Suprapubic skin (tissue), 4 donors: ENCODE measurements at regions not wholly inside any gene's neighbourhood (a gene's known extent, or its start where the extent isn't known, plus 50 kb on each side); places are given as distances from the start of the nearest gene placed in this dataset.

ENCODE experiments used
- DNase-seq, 2 donors: peaks; one replicate each; pipeline ENCODE4 v3.0.0-alpha.2; 2019; ENCODE audit warnings: low spot score in 2 of 2
- H3K27ac ChIP-seq: fragments of 200-600 bp; sonication (generic); one replicate; pipeline ENCODE4 v1.5.1; 2019
- H3K27me3 ChIP-seq: fragments of 200-600 bp; sonication (generic); one replicate; pipeline ENCODE4 v1.5.1; 2019
- H3K36me3 ChIP-seq: fragments of 200-600 bp; sonication (generic); one replicate; pipeline ENCODE4 v1.5.1; 2019
- H3K4me1 ChIP-seq: fragments of 200-600 bp; sonication (generic); one replicate; pipeline ENCODE4 v1.5.1; 2019
- H3K4me3 ChIP-seq: fragments of 200-600 bp; sonication (generic); one replicate; pipeline ENCODE4 v1.5.1; 2019; ENCODE audit warnings: mild to moderate bottlenecking
- H3K9me3 ChIP-seq: fragments of 200-600 bp; sonication (generic); one replicate; pipeline ENCODE4 v1.5.1; 2019
- EP300 ChIP-seq: sonication (generic); formaldehyde crosslinking; IDR thresholded peaks from one replicate; pipeline ENCODE4 v1.6.1; 2017; ENCODE audit warnings: antibody characterized with exemption
- POLR2A ChIP-seq, 2 donors: fragments of 450-650 bp; IDR thresholded peaks; one replicate each; pipeline ENCODE4 v1.6.1; 2017; ENCODE audit warnings: antibody characterized with exemption in 2 of 2, mild to moderate bottlenecking in 2 of 2, moderate library complexity in 2 of 2
- POLR2AphosphoS5 ChIP-seq, 3 donors: sonication (generic); formaldehyde crosslinking; IDR thresholded peaks; one replicate each; pipeline ENCODE4 v1.6.1; 2017; ENCODE audit warnings: antibody characterized with exemption in 3 of 3
- WGBS: methylation state at CpG from one replicate; pipeline ENCODE4 v1.1.5; 2018; 5-methylcytosine and 5-hydroxymethylcytosine counted together
- TF ChIP-seq, protein P1 (sequence below), 2 donors: fragments of 200-600 bp in 1 of 2; fragments of 450-650 bp in 1 of 2; sonication (generic) in 1 of 2; IDR thresholded peaks; one replicate each; pipeline ENCODE4 v1.5.1; 2016 to 2019; ENCODE audit warnings: antibody characterized with exemption in 2 of 2, mild to moderate bottlenecking in 1 of 2, moderate library complexity in 1 of 2

DNA sequence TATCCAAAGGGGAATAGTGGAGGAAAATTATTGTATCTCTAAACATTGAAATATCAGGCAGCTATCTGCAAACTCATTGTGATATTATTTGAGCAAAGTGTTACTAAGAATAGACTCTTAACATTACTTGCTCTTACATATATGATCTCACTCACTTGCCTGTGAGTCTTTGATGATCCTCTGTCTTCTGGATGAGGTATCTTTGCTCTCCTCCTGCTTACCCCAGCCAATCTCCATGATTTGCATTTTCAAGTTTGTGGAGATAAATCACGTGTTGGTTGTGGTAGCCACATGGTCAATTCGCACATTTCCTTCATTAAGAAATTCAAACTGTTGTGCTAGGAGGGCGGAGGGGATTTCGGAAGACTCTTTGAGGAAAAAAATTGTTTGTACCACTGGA lies 169.9 kb upstream of the S100G start:
- DNase-seq, result no peak
- H3K4me1 ChIP-seq, result no peaks in the 10 kb centered on the region
- H3K9me3 ChIP-seq, result no peaks in the 10 kb centered on the region
- 90% methylated on average over 4 of the region's 4 CpGs for WGBS
- TF ChIP-seq POLR2AphosphoS5 (IDR thresholded peaks at IDR 0.05) (no peak), EP300 (no peak), POLR2A (IDR thresholded peaks at IDR 0.05) (no peak)
- TF ChIP-seq, protein P1, sequence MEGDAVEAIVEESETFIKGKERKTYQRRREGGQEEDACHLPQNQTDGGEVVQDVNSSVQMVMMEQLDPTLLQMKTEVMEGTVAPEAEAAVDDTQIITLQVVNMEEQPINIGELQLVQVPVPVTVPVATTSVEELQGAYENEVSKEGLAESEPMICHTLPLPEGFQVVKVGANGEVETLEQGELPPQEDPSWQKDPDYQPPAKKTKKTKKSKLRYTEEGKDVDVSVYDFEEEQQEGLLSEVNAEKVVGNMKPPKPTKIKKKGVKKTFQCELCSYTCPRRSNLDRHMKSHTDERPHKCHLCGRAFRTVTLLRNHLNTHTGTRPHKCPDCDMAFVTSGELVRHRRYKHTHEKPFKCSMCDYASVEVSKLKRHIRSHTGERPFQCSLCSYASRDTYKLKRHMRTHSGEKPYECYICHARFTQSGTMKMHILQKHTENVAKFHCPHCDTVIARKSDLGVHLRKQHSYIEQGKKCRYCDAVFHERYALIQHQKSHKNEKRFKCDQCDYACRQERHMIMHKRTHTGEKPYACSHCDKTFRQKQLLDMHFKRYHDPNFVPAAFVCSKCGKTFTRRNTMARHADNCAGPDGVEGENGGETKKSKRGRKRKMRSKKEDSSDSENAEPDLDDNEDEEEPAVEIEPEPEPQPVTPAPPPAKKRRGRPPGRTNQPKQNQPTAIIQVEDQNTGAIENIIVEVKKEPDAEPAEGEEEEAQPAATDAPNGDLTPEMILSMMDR (IDR thresholded peaks at IDR 0.05), result no peak
- no peak overlapping the region for H3K4me3 ChIP-seq
- no peaks in the 10 kb centered on the region for H3K27me3 ChIP-seq
- no peaks in the 10 kb centered on the region for H3K36me3 ChIP-seq
- H3K27ac ChIP-seq, result no peak overlapping the region

- no peaks in the 10 kb centered on the region for H3K27me3 ChIP-seq
- H3K9me3 ChIP-seq, result no peaks in the 10 kb centered on the region
- H3K27ac ChIP-seq, result no peak overlapping the region
- H3K36me3 ChIP-seq, result no peaks in the 10 kb centered on the region
- TF ChIP-seq POLR2A (IDR thresholded peaks at IDR 0.05) (no peak), EP300 (no peak), POLR2AphosphoS5 (IDR thresholded peaks at IDR 0.05) (no peak)
- TF ChIP-seq, protein P1 (IDR thresholded peaks at IDR 0.05), result no peak
- no peak for DNase-seq
- no peaks in the 10 kb centered on the region for H3K4me1 ChIP-seq
- no peak overlapping the region for H3K4me3 ChIP-seq
Measured at GRCh38 chrX:16484338-16484737, 165.6 kb upstream of the S100G start.

DNA sequence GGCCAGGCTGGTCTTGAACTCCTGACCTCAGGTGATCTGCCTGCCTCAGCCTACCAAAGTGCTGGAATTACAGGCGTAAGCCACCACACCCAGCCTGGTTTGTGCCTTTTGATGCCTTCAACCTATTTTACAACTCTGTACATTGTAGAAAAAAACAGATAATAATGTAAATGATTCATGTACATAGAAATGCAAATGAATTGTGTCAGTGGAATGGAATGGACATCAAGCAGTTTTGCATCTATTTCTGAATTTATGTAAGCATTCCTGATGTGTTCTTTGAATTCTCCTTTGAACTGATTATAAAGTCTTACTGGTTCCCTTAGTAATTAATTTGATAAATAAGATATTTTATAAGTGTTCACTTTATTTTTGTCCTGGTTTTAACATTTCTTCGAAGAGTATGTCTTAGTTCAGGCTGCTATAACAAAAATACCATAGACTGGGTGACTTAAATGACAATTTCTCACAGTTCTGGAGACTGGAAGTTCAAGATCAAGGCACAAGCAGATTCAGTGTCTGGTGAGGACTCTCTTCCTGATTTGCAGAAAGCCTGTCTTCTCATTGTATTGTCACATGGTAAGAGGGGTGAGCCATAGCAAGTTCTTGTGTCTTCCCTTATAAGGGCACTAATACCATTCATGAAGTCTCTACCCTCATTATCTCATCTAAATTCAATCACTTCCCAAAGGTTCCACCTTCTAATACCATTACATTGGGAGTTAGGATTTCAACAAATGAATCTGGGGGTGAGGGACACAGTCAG lies 162.2 kb upstream of the S100G start:
- H3K4me1 ChIP-seq, result no peaks in the 10 kb centered on the region
- no peaks in the 10 kb centered on the region for H3K27me3 ChIP-seq
- TF ChIP-seq POLR2A (IDR thresholded peaks at IDR 0.05), result no peak
- TF ChIP-seq, protein P1 (IDR thresholded peaks at IDR 0.05), result no peak
- no peak for TF ChIP-seq EP300
- TF ChIP-seq POLR2AphosphoS5 (IDR thresholded peaks at IDR 0.05), result no peak
- H3K27ac ChIP-seq, result no peak overlapping the region
- H3K36me3 ChIP-seq, result no peaks in the 10 kb centered on the region
- 86% methylated on average over 2 of the region's 2 CpGs for WGBS
- no peaks in the 10 kb centered on the region for H3K9me3 ChIP-seq
- no peak overlapping the region for H3K4me3 ChIP-seq
- DNase-seq, result no peak

GRCh38 chrX:16488959-16489358 lies 161.0 kb upstream of the S100G start:
- Histone ChIP-seq H3K27ac (no peak overlapping the region), H3K4me3 (no peak overlapping the region), H3K4me1 (no peaks in the 10 kb centered on the region), H3K36me3 (no peaks in the 10 kb centered on the region), H3K27me3 (no peaks in the 10 kb centered on the region), H3K9me3 (no peaks in the 10 kb centered on the region)
- no peak for DNase-seq
- whole genome bisulfite sequencing, result 89% methylated on average over 3 of the region's 3 CpGs
- TF ChIP-seq POLR2AphosphoS5 (IDR thresholded peaks at IDR 0.05) (no peak), POLR2A (IDR thresholded peaks at IDR 0.05) (no peak), EP300 (no peak)
- TF ChIP-seq, protein P1 (IDR thresholded peaks at IDR 0.05), result no peak

- DNase-seq, result no peak
- TF ChIP-seq POLR2AphosphoS5 (IDR thresholded peaks at IDR 0.05), result no peak
- no peak for TF ChIP-seq POLR2A (IDR thresholded peaks at IDR 0.05)
- TF ChIP-seq, protein P1 (IDR thresholded peaks at IDR 0.05), result no peak
- TF ChIP-seq EP300, result no peak
- no peaks in the 10 kb centered on the region for H3K4me1 ChIP-seq
- no peak overlapping the region for H3K4me3 ChIP-seq
- 87% methylated on average over 1 of the region's 1 CpG for WGBS
- H3K9me3 ChIP-seq, result no peaks in the 10 kb centered on the region
- H3K27me3 ChIP-seq, result no peaks in the 10 kb centered on the region
- H3K36me3 ChIP-seq, result no peaks in the 10 kb centered on the region
- H3K27ac ChIP-seq, result no peak overlapping the region
Measured at GRCh38 chrX:16491461-16491860, 158.5 kb upstream of the S100G start.
